ENCODE measurements at regions not wholly inside any gene's neighbourhood (a gene's known extent, or its start where the extent isn't known, plus 50 kb on each side); places are given as distances from the start of the nearest gene placed in this dataset.

DNA sequence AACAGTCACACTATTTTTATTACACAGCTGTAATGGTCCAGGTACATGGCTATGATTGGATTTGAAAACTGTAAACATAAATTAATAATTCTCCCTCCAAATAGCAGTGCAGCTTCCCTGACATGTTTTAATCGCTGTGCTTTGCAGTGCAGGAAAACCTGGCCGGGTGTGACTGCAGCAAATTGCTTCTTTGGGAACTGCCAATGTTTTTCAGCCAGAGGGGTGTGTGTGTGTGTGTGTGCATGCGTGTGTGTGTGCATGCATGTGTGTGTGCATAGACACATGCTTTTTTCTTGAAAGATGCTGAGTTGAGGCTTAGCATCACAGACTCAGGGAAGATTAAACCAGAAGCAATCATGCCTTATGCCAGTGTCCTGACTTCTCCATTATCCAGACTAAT lies 231.2 kb downstream of the PRDM2 start:
- no peak overlapping the region for H3K27ac ChIP-seq (replicated peaks)
- no peak for TF ChIP-seq CTCF (IDR thresholded peaks at IDR 0.05; ENCODE audit: insufficient read depth, low read length)
- no peak for TF ChIP-seq GABPA (IDR thresholded peaks at IDR 0.05; ENCODE audit: low read depth)
- TF ChIP-seq REST (IDR thresholded peaks at IDR 0.05; ENCODE audit: insufficient replicate concordance, low read depth), result no peak
- TF ChIP-seq SPI1 (IDR thresholded peaks at IDR 0.05; ENCODE audit: borderline replicate concordance, low read depth), result no peak
- TF ChIP-seq POLR2AphosphoS5 (IDR thresholded peaks at IDR 0.05; ENCODE audit: low read depth), result no peak

DNA sequence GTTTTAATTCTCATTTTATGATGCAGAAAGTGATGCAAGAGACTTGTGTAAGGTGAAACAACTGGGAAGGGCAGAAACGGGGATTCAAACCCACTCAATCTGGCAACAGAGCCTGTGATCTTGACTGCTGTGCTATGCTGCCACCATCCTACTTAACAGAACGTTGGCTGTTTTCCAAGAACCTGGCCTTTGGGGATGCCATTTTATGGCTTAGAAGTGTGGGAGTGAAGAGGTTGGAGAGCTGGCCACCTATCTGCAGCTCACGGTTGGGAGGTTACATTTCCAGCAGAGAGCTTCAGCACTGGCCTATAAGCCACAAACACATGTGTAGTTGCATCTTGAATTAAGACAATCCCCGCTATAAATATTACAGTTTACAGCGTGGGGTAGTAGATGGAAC lies 235.3 kb downstream of the PRDM2 start:
- no peak for TF ChIP-seq REST (IDR thresholded peaks at IDR 0.05; ENCODE audit: insufficient replicate concordance, low read depth)
- no peak for TF ChIP-seq CTCF (IDR thresholded peaks at IDR 0.05; ENCODE audit: insufficient read depth, low read length)
- TF ChIP-seq SPI1 (IDR thresholded peaks at IDR 0.05; ENCODE audit: borderline replicate concordance, low read depth), result no peak
- no peak for TF ChIP-seq GABPA (IDR thresholded peaks at IDR 0.05; ENCODE audit: low read depth)
- Histone ChIP-seq H3K27ac (replicated peaks) (no peak overlapping the region), H3K27me3 (ENCODE audit: insufficient read depth, poor library complexity, severe bottlenecking) (no peaks in the 10 kb centered on the region), H3K4me3 (replicated peaks; ENCODE audit: insufficient read depth, low read length) (no peak overlapping the region)
- DNase-seq (ENCODE audit: low read depth in 1 of 2, low spot score in 1 of 2), result no peak

More for the DNA sequence above, 231.2 kb downstream of the PRDM2 start:
- DNase-seq (ENCODE audit: low read depth in 1 of 2, low spot score in 1 of 2), result no peak
- no peaks in the 10 kb centered on the region for H3K27me3 ChIP-seq (ENCODE audit: insufficient read depth, poor library complexity, severe bottlenecking)
- no peak overlapping the region for H3K4me3 ChIP-seq (replicated peaks; ENCODE audit: insufficient read depth, low read length)

DNA sequence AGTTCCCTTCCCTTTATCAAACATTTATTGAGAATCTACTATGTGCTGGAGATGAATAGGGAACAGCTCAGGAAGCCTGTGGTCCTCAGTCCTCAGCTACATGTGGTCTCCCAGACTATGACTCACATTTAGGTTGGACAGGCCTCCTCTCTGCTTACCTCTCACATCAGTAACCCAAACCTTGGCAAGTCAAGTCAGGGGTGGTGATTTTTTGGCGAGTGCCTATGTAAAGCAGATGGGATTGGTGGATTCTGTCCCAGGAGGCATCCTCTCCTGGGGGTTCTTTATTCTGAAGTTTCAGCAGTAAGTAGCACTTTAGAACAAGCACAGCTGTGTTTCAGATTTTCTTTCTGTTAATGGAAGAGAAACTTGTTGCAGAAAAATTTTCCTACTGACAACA lies 241.3 kb downstream of the PRDM2 start:
- Histone ChIP-seq H3K4me3 (replicated peaks; ENCODE audit: insufficient read depth, low read length) (no peak overlapping the region), H3K27ac (replicated peaks) (no peak overlapping the region), H3K27me3 (ENCODE audit: insufficient read depth, poor library complexity, severe bottlenecking) (no peaks in the 10 kb centered on the region)
- TF ChIP-seq CTCF (IDR thresholded peaks at IDR 0.05; ENCODE audit: insufficient read depth, low read length) (no peak), REST (IDR thresholded peaks at IDR 0.05; ENCODE audit: insufficient replicate concordance, low read depth) (no peak), SPI1 (IDR thresholded peaks at IDR 0.05; ENCODE audit: borderline replicate concordance, low read depth) (no peak), POLR2AphosphoS5 (IDR thresholded peaks at IDR 0.05; ENCODE audit: low read depth) (no peak), GABPA (IDR thresholded peaks at IDR 0.05; ENCODE audit: low read depth) (no peak)
- no peak for DNase-seq (ENCODE audit: low read depth in 1 of 2, low spot score in 1 of 2)
